HEK293 (cell line): ENCODE measurements at regions not wholly inside any gene's neighbourhood (a gene's known extent, or its start where the extent isn't known, plus 50 kb on each side); places are given as distances from the start of the nearest gene placed in this dataset.

Experiments used
- CTCF ChIA-PET: fragments of 350-600 bp; formaldehyde crosslinking; extraction: SDS; loops from one replicate; lab custom pipeline; 2021; ENCODE audit warnings: antibody characterized with exemption; lab: Yijun Ruan, JAX
- POLR2A ChIA-PET: fragments of 300-600 bp; formaldehyde crosslinking; extraction: SDS; loops from one replicate; lab custom pipeline; 2020; ENCODE audit warnings: antibody characterized with exemption, inconsistent platforms; lab: Yijun Ruan, JAX
- H3K27ac ChIP-seq: fragments of 200-500 bp; sonication (Bioruptor generic); 2 replicates; pipeline ENCODE4 v1.5.1; 2014; ENCODE audit warnings: low read depth, low read length, control low read depth, inconsistent platforms; ENCODE audit errors: extremely low read depth
- H3K36me3 ChIP-seq, 2 experiments: fragments of 200-500 bp in 1 of 2; sonication (Bioruptor generic) in 1 of 2; 1 replicate in 1 of 2; 2 replicates in 1 of 2; pipeline ENCODE4 v1.5.1; 2014 to 2017; ENCODE audit warnings: inconsistent platforms in 2 of 2, low read length in 2 of 2; ENCODE audit not compliant: control insufficient read depth in 2 of 2, insufficient read depth in 1 of 2
- H3K4me1 ChIP-seq: fragments of 200-500 bp; sonication (Bioruptor generic); 2 replicates; pipeline ENCODE4 v1.5.1; 2014; ENCODE audit warnings: mild to moderate bottlenecking, low read length, inconsistent platforms; ENCODE audit not compliant: control insufficient read depth, insufficient read depth
- H3K4me3 ChIP-seq: 2 replicates; pipeline ENCODE4 v1.5.1; 2011; ENCODE audit warnings: low read depth, mild to moderate bottlenecking, control low read depth, low read length, moderate library complexity
- H3K9me3 ChIP-seq: fragments of 200-500 bp; sonication (Bioruptor generic); 2 replicates; pipeline ENCODE4 v1.5.1; 2014; ENCODE audit warnings: low read depth, low read length, inconsistent platforms; ENCODE audit not compliant: control insufficient read depth, insufficient read depth
- BCL11B ChIP-seq: fragments of 450-650 bp; formaldehyde crosslinking; IDR thresholded peaks from 2 replicates; pipeline ENCODE4 v1.5.1; 2016; ENCODE audit warnings: low read depth, missing biosample characterization, missing genetic modification characterization
- GLI2 ChIP-seq: fragments of 450-650 bp; formaldehyde crosslinking; IDR thresholded peaks from 2 replicates; pipeline ENCODE4; 2017; ENCODE audit warnings: missing biosample characterization, missing genetic modification characterization, low read depth, borderline replicate concordance
- GLIS1 ChIP-seq: fragments of 450-650 bp; formaldehyde crosslinking; IDR thresholded peaks from 2 replicates; pipeline ENCODE4 v1.5.1; 2016; ENCODE audit warnings: missing biosample characterization, missing genetic modification characterization
- GLIS2 ChIP-seq: fragments of 450-650 bp; formaldehyde crosslinking; IDR thresholded peaks from 2 replicates; pipeline ENCODE4 v1.5.1; 2016; ENCODE audit warnings: missing biosample characterization, missing genetic modification characterization
- MZF1 ChIP-seq: fragments of 450-650 bp; formaldehyde crosslinking; IDR thresholded peaks from 2 replicates; pipeline ENCODE4 v1.5.1; 2017; ENCODE audit warnings: missing biosample characterization, missing genetic modification characterization, borderline replicate concordance
- SP2 ChIP-seq: fragments of 450-650 bp; formaldehyde crosslinking; IDR thresholded peaks from 2 replicates; pipeline ENCODE4 v1.5.1; 2016; ENCODE audit warnings: missing biosample characterization, missing genetic modification characterization
- TRIM28 ChIP-seq: IDR thresholded peaks from 2 replicates; pipeline ENCODE4 v1.6.1; 2011; ENCODE audit warnings: low read length, control low read depth, borderline replicate concordance
- ZBTB17 ChIP-seq: fragments of 450-650 bp; formaldehyde crosslinking; IDR thresholded peaks from 2 replicates; pipeline ENCODE4 v1.5.1; 2016; ENCODE audit warnings: missing biosample characterization, missing genetic modification characterization
- ZBTB48 ChIP-seq: fragments of 450-650 bp; formaldehyde crosslinking; IDR thresholded peaks from 2 replicates; pipeline ENCODE4 v1.5.1; 2016; ENCODE audit warnings: missing biosample characterization, missing genetic modification characterization
- ZEB2 ChIP-seq: fragments of 450-650 bp; formaldehyde crosslinking; IDR thresholded peaks from 2 replicates; pipeline ENCODE4 v1.5.1; 2016; ENCODE audit warnings: missing biosample characterization, missing genetic modification characterization
- ZFP3 ChIP-seq: fragments of 450-650 bp; formaldehyde crosslinking; IDR thresholded peaks from 2 replicates; pipeline ENCODE4 v1.5.1; 2016; ENCODE audit warnings: low read depth, missing biosample characterization, missing genetic modification characterization
- ZNF112 ChIP-seq: fragments of 450-650 bp; formaldehyde crosslinking; IDR thresholded peaks from 2 replicates; pipeline ENCODE4 v1.5.0; 2017; ENCODE audit warnings: missing biosample characterization, missing genetic modification characterization
- ZNF114 ChIP-seq: fragments of 450-650 bp; formaldehyde crosslinking; IDR thresholded peaks from 2 replicates; pipeline ENCODE4 v1.5.0; 2017; ENCODE audit warnings: missing biosample characterization, missing genetic modification characterization
- ZNF214 ChIP-seq: fragments of 450-650 bp; formaldehyde crosslinking; IDR thresholded peaks from 2 replicates; pipeline ENCODE4 v1.5.1; 2017; ENCODE audit warnings: missing biosample characterization, mild to moderate bottlenecking, missing genetic modification characterization, borderline replicate concordance
- ZNF302 ChIP-seq: fragments of 450-650 bp; formaldehyde crosslinking; IDR thresholded peaks from 2 replicates; pipeline ENCODE4 v1.5.1; 2016; ENCODE audit warnings: missing biosample characterization, missing genetic modification characterization, low read depth
- ZNF350 ChIP-seq: fragments of 450-650 bp; formaldehyde crosslinking; IDR thresholded peaks from 2 replicates; pipeline ENCODE4 v1.5.0; 2017; ENCODE audit warnings: missing biosample characterization, mild to moderate bottlenecking, missing genetic modification characterization
- ZNF423 ChIP-seq: fragments of 450-650 bp; formaldehyde crosslinking; IDR thresholded peaks from 2 replicates; pipeline ENCODE4 v1.5.1; 2016; ENCODE audit warnings: missing biosample characterization, missing genetic modification characterization
- ZNF473 ChIP-seq: fragments of 450-650 bp; formaldehyde crosslinking; IDR thresholded peaks from 2 replicates; pipeline ENCODE4 v1.5.1; 2017; ENCODE audit warnings: missing biosample characterization, missing genetic modification characterization
- ZNF501 ChIP-seq: fragments of 450-650 bp; formaldehyde crosslinking; IDR thresholded peaks from 2 replicates; pipeline ENCODE4 v1.5.1; 2016; ENCODE audit warnings: missing biosample characterization, missing genetic modification characterization
- ZNF544 ChIP-seq: fragments of 450-650 bp; formaldehyde crosslinking; IDR thresholded peaks from 2 replicates; pipeline ENCODE4 v1.5.0; 2017; ENCODE audit warnings: missing biosample characterization, missing genetic modification characterization
- ZNF571 ChIP-seq: fragments of 450-650 bp; formaldehyde crosslinking; IDR thresholded peaks from 2 replicates; pipeline ENCODE4 v1.5.0; 2017; ENCODE audit warnings: missing biosample characterization, missing genetic modification characterization
- TF ChIP-seq, protein P1 (sequence below): fragments of 450-650 bp; formaldehyde crosslinking; IDR thresholded peaks from 2 replicates; pipeline ENCODE4 v1.5.1; 2016; ENCODE audit warnings: missing biosample characterization, missing genetic modification characterization, low read depth
- TF ChIP-seq, protein P2 (sequence below): fragments of 450-650 bp; formaldehyde crosslinking; IDR thresholded peaks from 2 replicates; pipeline ENCODE4 v1.5.1; 2016; ENCODE audit warnings: missing biosample characterization, missing genetic modification characterization

DNA sequence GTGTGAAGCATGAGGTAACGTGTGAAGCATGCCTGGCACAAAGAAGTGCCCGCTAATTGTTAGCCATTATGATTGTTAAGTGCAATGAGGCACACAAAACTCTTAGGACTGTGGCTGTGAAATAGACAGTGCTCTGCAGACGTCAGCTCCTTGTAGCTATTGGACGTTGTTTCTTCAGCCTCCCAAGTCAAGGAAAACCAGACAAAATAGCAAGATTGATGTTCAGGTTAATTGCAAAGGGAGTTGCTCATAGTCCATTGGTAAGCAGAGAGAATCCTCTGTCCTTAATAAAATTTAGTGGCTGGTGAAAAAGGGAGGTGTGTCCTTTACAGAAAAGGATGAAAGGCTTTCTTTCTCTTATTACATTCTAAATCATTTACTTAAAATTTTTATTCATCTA lies 54.6 kb upstream of the MBP start:
- Histone ChIP-seq H3K9me3 (no peaks in the 10 kb centered on the region), H3K36me3 (no peaks in the 10 kb centered on the region), H3K4me1 (no peaks in the 10 kb centered on the region), H3K27ac (no peak overlapping the region), H3K4me3 (no peak overlapping the region)
- ChIA-PET POLR2A (no interaction called here), CTCF (no interaction called here)
- TF ChIP-seq SP2 (tag by site-specific recombination) (no peak), ZFP3 (tag by site-specific recombination) (no peak), BCL11B (tag by site-specific recombination) (no peak), TRIM28 (no peak), ZNF544 (no peak), ZNF302 (tag by site-specific recombination) (no peak), ZBTB17 (no peak), ZNF214 (tag by site-specific recombination) (no peak), ZNF501 (no peak), ZNF350 (tag by site-specific recombination) (no peak), ZNF571 (tag by site-specific recombination) (no peak), MZF1 (tag by site-specific recombination) (no peak), ZBTB48 (tag by site-specific recombination) (no peak), ZNF114 (tag by site-specific recombination) (no peak), GLI2 (tag by site-specific recombination) (no peak), ZNF473 (tag by site-specific recombination) (no peak)
- TF ChIP-seq, protein P1, sequence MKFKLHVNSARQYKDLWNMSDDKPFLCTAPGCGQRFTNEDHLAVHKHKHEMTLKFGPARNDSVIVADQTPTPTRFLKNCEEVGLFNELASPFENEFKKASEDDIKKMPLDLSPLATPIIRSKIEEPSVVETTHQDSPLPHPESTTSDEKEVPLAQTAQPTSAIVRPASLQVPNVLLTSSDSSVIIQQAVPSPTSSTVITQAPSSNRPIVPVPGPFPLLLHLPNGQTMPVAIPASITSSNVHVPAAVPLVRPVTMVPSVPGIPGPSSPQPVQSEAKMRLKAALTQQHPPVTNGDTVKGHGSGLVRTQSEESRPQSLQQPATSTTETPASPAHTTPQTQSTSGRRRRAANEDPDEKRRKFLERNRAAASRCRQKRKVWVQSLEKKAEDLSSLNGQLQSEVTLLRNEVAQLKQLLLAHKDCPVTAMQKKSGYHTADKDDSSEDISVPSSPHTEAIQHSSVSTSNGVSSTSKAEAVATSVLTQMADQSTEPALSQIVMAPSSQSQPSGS: no peak
- TF ChIP-seq, protein P2, sequence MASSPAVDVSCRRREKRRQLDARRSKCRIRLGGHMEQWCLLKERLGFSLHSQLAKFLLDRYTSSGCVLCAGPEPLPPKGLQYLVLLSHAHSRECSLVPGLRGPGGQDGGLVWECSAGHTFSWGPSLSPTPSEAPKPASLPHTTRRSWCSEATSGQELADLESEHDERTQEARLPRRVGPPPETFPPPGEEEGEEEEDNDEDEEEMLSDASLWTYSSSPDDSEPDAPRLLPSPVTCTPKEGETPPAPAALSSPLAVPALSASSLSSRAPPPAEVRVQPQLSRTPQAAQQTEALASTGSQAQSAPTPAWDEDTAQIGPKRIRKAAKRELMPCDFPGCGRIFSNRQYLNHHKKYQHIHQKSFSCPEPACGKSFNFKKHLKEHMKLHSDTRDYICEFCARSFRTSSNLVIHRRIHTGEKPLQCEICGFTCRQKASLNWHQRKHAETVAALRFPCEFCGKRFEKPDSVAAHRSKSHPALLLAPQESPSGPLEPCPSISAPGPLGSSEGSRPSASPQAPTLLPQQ (tag by site-specific recombination): no peak

DNA sequence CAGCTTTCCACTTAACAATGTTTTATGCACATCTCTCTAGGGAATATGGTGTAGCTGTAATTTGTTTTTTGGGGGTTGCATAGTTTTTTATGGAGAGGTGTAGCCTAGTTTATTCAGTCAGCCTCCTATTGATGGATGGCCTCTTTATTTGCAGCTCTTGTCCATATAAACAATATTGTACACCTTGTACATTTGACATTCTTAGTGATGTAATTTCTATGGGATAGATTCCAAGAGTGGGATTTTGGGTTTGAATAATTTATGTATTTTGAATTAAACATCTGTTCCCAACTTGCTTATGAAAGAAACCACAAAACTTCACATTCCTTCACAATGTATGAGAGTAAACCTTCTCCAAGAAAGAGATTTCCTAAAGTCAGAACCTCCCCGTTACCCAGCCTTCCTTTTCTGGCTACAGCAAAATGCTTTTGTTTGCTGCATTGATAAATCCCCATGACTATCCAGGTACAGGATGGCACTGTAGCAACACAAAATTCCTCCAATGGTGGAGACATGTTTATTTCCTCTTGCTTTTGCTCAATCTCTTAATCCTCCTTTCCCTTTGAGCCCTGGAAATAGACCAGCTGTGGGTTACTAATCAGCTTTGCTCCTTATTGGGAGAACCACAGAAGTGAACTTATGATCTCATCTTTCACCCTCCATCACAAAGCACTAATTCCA lies 58.4 kb upstream of the GALR1 start:
- Histone ChIP-seq H3K36me3 (no peaks in the 10 kb centered on the region), H3K4me3 (no peak overlapping the region), H3K4me1 (no peaks in the 10 kb centered on the region), H3K27ac (no peak overlapping the region), H3K9me3 (no peaks in the 10 kb centered on the region)
- ChIA-PET CTCF (interaction anchor here (0.6 to 1.4 kb wide), 3 partner anchors 10 to 169 kb away, joined by 3 to 5 read pairs (median 4); no protein-coding TSS in a partner anchor), POLR2A (no interaction called here)
- TF ChIP-seq ZEB2 (tag by site-specific recombination) (no peak), ZNF423 (no peak), GLIS2 (tag by site-specific recombination) (no peak), ZNF112 (tag by site-specific recombination) (no peak), GLIS1 (tag by site-specific recombination) (no peak)
- TF ChIP-seq, protein P2 (tag by site-specific recombination): no peak
